HUDEP-2 (cell line): ENCODE measurements at regions not wholly inside any gene's neighbourhood (a gene's known extent, or its start where the extent isn't known, plus 50 kb on each side); places are given as distances from the start of the nearest gene placed in this dataset.
"Not testable (repeated sequence)": the region's sequence is repeated elsewhere in the genome, so short reads cannot be mapped to it uniquely, and the experiment has no call there.

Experiments used
- DNase-seq, 76 experiments: peaks; one replicate each; lab custom pipeline; 2025; ENCODE audit not compliant: unreplicated experiment in 76 of 76; lab: John Stamatoyannopoulos, UW

DNA sequence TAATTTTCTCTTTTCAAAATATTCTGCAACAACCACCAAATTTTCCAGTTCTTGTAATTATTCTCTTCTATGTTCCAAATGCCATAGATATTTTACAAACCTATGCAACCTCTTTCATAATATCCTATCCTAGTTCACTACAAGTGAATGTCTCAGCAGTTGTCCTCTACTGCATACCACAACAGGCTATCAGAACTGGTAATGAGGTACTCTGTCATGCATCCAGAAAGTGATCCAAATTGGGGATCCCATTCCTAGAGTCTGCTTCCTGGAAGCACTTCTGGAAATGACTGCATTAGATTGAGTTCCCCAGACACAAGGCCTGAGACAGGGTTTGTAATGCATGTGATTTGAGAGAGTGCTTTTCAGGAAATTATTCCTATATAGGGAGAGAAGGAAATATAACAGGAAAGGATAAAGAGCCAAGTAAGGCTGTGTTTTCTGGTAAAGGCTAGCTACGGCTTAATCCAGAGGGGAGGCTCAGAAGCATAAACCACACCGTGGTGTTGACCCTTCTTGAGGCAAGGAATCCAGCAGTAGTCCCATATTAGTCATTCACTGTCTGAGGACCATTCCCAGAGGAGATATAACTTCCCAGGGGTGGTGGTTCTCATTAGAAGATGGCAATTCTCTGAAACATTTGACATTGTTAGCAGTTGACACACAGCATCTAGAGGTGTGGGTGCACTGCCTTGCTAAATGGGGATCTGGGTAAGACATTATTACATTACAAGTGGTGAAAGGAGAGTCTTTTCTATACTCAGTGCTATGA lies 80.3 kb upstream of the FST start:
- DNase-seq, result no peak

DNA sequence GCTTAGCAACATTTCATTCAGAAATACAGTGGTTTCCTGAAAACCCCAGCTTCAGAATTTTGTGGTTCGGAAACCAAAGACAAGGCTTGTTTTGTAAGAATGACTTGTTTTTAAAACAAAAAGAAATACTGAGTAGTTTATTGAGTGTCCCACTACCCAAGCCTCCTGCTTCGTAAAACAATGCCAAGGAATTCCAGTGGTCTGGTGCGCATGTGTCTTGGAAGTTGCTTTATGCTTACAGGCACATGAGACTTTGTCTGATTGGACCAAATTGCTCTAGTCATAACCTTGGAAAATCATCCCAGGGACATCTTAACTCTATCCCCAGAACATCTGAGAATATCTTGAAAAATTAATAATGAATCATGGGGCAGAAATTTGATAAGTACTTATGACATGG lies 77.1 kb upstream of the FST start:
- DNase-seq, result no peak

DNA sequence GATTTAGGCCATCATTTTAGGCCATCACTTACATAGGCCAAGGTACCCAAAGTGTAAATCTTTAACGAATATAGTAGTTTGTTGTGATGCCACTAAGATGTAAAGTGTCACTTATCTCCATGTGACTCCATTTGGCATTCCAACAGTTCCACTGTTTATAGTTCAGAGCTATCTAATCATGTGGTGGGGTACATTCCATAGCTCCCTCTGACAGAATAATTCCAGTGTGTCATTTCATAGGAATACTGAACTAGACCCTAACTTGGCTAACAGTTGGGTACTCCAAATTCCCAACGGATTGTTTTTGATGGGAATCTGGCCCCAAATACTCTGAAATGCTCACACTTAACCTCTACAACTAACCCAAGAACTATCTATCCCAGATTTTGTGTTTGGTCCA lies 76.7 kb upstream of the FST start:
- no peak for DNase-seq

DNA sequence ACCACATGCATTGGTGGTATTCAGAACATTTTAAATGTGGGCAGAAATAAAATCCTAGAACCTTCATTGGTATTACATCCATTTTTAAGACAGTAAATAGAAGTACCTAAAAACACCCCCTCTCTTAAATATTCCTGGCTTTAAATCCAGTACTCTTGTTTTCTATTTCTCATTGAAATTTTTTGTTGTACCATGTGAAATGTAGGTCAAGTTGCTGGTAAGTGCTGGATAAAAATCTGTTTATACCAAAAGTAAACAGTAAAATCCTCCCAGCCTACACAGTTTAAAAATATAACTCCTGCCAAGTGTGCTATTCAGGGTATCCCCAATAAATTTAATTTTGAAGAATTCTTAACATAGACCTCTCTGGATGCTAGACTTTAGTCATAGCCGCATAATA lies 75.0 kb upstream of the FST start:
- DNase-seq, result no peak

DNA sequence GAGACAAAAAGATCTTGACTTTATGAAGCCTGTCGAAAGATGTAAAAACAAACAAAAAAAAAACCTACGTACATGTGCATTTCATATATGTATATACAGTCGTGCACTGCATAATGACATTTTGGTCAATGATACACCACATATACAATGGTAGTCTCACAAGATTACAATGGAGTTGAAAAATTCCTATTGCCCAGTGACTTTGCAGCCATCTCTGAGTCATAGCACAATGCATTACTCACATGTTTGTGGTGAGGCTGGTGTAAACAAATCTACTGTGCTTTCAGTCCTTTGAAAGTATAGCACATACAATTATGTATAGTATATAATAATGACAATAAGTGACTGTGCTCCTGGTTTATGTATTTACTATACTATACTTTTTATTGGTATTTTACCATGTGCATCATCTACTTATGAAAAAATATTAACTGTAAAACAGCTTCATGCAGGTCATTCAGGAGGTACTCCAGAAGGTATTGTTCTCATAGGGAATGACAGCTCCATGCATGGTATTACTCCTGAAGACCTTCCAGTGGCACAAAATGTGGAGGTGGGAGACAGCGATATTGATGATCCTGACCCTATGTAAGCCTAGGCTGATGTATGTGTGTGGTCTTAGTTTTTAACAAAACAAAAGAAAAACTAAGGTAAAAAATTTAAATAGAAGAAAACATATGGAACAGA lies 73.7 kb upstream of the FST start:
- DNase-seq, result no peak

DNA sequence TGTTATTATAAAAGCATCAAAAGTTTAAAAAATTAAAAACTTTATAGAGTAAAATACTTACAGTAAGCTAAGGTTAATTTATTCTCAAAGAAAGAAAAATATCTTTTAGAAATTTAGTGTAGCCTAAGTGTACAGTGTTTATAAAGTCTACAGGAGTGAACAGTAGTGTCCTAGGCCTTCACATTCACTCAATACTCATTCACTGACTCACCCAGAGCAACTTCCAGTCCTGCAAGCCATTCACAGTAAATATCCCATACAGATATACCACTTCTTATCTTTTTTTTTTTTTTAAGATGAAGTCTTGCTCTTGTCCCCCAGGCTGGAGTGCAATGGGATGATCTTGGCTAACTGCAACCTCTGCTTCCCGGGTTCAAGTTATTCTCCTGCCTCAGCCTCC lies 73.1 kb upstream of the FST start:
- no peak for DNase-seq

DNA sequence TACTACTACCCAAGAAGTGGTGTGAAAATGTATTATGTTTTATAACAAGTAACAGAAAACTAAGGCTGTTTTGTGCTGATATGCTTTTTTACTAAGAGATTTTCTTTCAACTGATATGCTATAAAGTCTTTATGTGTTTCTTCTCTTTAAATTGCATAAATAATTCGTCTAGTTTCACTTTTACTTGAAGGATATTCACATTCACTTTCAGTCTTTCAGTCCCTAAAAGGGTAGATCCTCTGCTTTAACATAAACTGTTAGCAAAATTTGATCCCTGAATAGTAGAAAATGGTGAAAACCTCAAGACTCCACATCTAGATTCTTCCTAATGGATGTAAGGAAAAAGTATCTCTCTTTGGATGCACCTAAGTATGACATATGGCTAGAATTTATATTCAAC lies 69.0 kb upstream of the FST start:
- DNase-seq, result no peak

DNA sequence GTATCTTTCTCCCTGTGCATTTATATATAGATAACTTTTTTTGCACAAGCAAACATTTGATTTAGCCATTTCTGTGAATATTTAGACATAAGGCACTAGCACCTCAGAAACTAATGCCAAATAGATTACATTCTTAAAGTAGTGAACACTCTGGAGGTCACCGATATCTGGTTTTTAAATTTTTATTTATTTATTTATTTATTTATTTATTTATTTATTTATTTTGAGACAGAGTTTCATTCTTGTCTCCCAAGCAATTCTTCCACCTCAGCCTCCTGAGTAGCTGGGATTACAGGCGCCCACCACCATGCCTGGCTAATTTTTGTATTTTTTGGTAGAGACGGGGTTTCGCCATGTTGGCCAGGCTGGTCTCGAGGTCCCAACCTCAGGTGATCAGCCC lies 67.9 kb upstream of the FST start:
- DNase-seq, result not testable (repeated sequence)

DNA sequence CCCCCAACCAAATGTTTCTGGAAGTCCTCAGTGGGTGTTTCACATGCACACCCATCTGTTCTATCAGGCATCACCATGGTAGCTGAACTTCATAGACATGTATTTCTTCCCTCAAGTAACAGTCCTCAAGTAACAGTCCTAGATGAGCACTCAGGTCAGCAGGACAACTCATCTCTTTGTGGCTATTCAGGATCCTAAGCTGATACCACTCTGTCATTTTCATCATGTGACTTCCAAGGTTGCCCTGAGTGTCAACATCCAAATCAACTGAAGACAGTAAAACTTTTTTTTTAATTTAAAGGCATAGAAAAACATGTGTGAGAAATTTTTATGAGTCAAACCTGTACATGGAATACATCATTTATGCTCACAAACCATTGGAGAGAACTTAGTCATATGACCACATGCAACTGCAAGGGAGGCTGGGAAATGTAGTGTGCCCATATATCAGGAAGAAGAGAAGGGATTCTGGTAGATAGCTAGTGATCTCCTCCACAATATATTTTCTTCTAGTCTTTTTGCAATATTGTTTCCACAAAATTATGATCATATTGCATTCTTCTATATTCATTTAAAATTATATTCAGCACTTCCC lies 64.2 kb upstream of the FST start:
- DNase-seq, result no peak

DNA sequence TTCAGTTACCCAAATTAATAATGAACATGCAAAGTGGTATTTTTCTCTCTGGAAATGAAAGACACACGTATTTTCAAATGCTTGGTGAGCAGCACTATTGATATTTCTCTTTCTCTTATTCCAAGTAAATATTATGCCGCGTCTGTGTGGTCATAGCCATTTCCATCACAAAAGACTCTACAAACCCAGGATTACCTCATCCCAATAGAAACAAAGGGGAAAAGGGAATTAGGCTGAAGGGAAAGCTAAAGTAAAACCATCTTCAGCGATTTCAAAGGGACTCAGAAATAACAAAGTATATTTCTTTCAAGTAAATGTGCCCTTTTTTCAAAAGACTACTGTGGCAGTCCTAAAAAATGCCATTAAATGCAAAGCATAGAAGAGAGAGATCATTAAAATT lies 62.0 kb upstream of the FST start:
- no peak for DNase-seq

DNA sequence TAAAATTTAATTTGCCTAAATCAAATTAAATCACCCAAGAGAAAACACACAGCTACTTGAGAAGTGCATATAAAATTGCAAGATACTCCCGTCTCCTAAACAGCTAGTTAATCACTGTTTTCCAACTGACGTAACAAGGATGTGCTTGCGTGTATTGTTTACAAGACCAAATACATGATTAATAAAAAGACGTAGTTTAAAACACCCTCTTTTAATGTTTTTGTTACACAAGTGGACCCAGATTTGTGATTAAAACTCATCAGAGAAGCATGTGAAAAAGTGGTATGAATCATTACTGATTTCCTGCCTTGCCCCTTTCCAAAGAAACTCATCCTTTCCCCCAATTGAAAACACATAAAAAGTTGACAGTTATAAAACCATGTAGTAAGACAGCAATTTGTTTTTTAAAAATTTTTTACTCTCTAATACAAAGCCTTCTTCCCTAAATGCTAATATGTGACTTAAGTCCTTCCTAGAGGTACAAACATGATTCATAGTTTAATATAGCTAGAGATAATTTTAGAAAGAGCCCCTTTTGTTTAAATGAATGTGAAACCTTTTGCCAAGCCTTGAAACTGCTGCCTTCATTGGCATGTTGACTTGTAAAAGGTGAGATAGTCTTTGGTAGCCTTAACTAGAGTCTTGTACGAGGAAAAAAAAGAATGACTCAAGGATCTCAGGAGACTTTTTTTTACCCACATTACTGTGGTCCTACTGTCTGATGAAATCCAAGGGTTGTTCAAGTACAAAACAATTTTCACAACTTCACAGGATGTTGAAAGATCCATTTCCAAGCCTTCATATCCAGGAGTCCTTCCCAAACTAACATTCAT lies 61.4 kb upstream of the FST start:
- DNase-seq, result no peak

DNA sequence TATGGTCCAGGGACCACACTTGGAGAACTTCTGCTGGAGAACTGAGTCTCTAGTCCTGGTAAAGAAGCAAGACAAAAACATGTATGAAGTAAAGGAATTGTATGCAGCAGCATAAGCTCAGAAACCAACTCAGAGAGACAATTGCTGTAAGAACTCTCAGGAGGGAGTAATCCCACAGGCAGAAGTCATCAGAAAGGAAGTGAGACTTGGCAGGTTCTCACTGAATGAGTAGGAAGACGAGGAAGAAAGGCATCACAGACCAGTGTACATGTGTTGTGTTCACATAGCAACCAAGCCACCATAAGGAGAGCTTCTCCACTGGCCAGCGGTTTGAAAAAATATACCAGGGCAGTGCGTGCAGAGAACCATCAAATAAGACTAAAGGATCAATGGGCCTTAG lies 57.9 kb upstream of the FST start:
- no peak for DNase-seq

DNA sequence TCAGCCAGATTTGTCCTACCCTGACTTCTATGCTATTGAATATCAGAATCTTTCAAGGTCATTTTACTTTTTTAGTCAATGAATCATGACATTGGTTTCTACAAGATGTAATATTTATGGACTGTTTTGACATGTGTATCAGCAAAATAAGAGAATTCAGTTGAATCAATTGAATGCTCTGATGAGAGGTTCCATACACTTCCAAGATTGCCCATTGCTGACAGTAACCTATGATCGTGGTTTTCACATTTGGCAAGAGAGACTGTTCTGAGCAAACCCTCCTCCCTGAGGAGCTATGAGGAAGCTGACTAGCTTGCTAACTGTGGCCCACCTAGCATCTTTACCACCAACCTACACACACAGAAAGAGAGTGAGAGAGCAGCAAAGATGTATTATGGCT lies 56.7 kb upstream of the FST start:
- no peak for DNase-seq

DNA sequence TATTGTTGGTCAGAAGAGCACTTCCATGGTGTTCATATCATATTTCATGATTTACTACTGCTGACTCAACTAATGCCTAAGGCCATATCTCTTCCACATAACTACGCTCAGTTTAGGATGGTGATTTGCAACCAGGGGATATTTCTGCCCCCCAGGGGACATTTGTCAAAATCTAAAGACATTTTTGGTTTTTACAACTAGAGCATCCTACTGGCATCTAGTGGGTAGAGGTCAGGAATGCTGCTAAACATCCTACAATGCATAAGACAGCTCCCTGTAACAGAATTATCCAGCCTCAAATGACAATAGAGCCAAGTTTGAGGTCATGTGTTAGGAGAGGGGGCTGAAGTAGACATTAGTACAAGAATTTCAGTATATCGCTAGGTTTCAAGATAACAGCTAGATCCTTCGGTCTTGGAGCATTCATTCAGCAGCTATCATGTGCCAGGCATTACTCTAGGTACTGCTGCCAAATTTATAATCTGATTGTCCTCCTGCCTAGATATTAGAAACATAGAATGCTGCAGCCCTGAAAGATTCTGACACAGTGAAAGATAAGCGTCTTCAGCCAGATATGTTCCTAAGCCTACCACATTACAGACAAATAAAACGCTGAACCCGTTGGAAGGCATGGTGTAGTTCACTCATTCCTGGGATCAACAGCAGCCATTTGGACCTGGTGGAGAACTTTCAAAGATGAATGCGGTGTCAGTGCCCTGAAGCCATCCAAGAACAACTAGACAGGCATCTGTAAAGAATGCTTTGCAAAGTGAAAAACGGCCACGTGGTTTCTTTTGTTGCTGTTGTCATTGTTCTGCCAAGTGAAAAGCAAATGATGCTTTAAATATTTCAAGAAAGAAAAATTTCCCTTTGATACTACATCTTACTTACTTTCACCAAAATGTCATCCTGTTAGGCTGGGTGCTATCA lies 55.5 kb upstream of the FST start:
- peak in 44 of 76 experiments; percentile 1 to 80 (median 42) for DNase-seq

DNA sequence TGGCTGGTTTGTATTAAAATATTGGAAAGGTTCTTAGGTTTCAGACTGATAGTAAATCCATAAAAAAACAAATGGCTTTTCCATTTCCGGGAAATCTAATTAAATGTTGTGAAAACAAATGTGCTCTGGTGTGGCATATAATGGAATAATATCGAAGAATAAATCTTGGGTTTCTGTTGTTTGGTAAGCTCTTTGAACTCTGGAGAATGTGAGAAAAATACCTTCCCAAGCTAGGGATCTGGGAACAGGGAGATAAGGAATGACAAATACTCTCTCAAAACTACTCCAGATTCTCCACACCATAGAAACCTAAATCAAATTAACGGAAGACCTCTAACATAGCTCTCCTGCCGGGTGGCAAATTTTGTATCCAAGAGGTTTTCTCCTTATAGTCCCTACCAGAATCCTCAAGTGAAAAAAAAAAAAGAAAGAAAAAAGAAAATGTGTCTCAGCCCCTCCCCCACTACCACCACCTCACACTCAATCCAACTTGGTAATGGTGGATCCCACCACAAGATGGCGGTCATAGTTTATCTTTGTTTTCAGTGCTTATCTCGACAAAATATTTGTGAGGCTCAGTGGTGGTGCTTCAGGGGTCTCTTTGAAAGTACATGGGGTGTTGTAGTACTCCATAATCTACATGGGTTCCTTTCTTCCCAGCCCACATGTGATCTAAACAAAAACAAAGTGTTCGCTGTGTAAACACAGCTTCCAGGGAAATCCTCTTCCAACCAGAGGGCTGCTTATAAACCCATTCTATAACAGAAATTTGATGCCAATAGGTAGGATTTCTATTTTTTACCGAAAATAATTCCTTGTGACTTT lies 54.5 kb upstream of the FST start:
- peak in 16 of 76 experiments; percentile 1 to 48 (median 9) for DNase-seq

DNA sequence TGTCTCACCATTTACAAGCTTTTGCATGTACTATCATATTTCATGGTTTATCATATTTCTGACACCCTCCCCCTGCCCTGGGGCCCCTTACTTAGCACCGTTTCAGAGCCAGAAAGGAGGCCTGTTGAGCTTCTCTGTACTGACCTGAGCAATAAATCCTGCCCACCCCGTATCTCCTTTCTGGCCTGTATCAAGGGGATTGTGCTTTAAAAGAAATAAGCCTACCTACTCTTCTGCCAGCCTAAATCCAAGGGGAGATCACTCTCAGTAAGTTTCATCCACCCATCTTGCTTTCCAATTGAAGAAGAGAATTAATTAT lies 54.0 kb upstream of the FST start:
- no peak for DNase-seq

DNA sequence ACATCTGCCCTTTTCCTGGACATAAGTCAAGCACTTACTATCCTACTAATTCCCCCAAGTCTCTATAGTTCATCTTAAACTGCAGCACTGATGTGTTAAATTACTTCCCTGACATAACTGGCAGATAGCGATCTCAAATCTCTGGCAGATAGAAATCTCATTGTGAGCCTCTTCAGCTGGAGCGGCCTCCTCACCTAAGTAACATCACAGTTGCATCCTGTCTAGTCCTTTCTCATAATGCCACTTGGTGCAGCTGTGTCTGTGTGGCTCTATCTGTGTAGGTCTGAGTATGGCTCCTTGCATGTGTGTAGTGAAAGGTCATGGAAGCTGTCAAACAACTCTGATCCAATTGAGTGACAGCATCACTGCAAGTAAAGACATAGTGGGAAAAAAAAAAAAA lies 53.6 kb upstream of the FST start:
- no peak for DNase-seq

DNA sequence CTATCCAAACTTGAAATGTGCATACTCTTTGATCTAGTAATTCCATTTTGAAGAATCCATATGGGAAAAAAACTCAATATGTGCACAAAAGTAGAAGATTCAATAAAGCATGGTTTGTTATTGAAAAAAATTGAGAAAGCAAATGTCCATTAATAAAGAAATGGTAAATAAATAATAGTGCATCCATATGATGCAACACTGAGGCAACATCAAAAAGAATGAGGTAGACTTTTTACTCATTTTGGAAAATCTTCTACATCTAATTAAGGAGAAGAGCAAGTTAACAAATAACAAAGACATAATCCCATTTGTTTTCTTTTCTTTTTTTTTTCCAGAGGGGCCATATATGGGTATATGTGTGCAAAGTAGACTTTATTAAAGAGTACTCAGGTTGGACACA lies 52.5 kb upstream of the FST start:
- DNase-seq, result no peak

DNA sequence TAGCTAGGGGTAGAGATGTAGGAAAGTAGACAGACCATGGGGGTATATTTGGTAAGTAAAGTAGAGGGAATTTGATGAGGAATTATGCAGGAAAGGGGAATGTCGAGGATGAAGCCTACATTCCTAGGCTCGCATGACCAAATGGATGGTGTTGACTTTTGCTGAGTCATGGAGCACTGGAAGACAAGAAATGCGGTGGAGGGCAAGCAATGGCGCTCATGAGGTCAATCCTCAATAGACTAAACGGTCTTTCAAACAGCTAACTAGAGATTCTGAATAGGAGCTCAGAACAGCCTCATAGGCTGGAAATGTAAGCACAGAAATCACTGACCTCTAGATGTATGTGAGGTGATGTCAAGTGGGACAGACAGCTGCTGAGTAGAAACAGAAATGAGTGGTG lies 50.7 kb upstream of the FST start:
- no peak for DNase-seq
